ENCODE measurements at regions not wholly inside any gene's neighbourhood (a gene's known extent, or its start where the extent isn't known, plus 50 kb on each side); places are given as distances from the start of the nearest gene placed in this dataset.

- no peak for DNase-seq
Measured at GRCh38 chr3:43958005-43958770, 267.4 kb downstream of the ABHD5 start.

- no peak for DNase-seq
Measured at GRCh38 chr3:43958973-43959372, 268.2 kb downstream of the ABHD5 start.

GRCh38 chr3:43959498-43960447 is 269.0 kb downstream of the ABHD5 start:
- DNase-seq, result no peak

- DNase-seq, result no peak
Measured at GRCh38 chr3:43960448-43960840, 269.7 kb downstream of the ABHD5 start.

- no peak for DNase-seq
Measured at GRCh38 chr3:43962043-43962442, 271.3 kb downstream of the ABHD5 start.

- no peak for DNase-seq
Measured at GRCh38 chr3:43963208-43963607, 272.5 kb downstream of the ABHD5 start.

- no peak for DNase-seq
Measured at GRCh38 chr3:43964640-43965039, 273.9 kb downstream of the ABHD5 start.

GRCh38 chr3:43965656-43966055 is 274.9 kb downstream of the ABHD5 start:
- DNase-seq, result no peak

- DNase-seq, result no peak
Measured at GRCh38 chr3:43966126-43966525, 275.4 kb downstream of the ABHD5 start.

- no peak for DNase-seq
Measured at GRCh38 chr3:43966530-43966929, 275.2 kb upstream of the TOPAZ1 start.

- DNase-seq, result no peak
Measured at GRCh38 chr3:43968465-43968864, 273.2 kb upstream of the TOPAZ1 start.

- no peak for DNase-seq
Measured at GRCh38 chr3:43969944-43970343, 271.7 kb upstream of the TOPAZ1 start.

- no peak for DNase-seq
Measured at GRCh38 chr3:43970351-43970750, 271.3 kb upstream of the TOPAZ1 start.

GRCh38 chr3:43970920-43971319 is 270.8 kb upstream of the TOPAZ1 start:
- DNase-seq, result no peak

GRCh38 chr3:43971486-43971885 is 270.2 kb upstream of the TOPAZ1 start:
- DNase-seq, result no peak

- DNase-seq, result no peak
Measured at GRCh38 chr3:43978708-43979107, 263.0 kb upstream of the TOPAZ1 start.

- DNase-seq, result no peak
Measured at GRCh38 chr3:43979645-43980044, 262.0 kb upstream of the TOPAZ1 start.

- no peak for DNase-seq
Measured at GRCh38 chr3:43994657-43995546, 246.8 kb upstream of the TOPAZ1 start.

GRCh38 chr3:43995547-43996378 is 245.9 kb upstream of the TOPAZ1 start:
- DNase-seq, result no peak

- no peak for DNase-seq
Measured at GRCh38 chr3:43996379-43997301, 245.0 kb upstream of the TOPAZ1 start.

GRCh38 chr3:43997316-43997715 is 244.4 kb upstream of the TOPAZ1 start:
- DNase-seq, result no peak

Data from activated CD4-positive, CD25-positive, alpha-beta regulatory T cell (primary cell).